Activated CD8-positive, alpha-beta memory T cell treated with anti-CD3 and anti-CD28 coated beads, Interleukin-2, amount 50 U/mL, for 24 hours (primary cell): ENCODE measurements at regions not wholly inside any gene's neighbourhood (a gene's known extent, or its start where the extent isn't known, plus 50 kb on each side); places are given as distances from the start of the nearest gene placed in this dataset.
"Not testable (repeated sequence)": the region's sequence is repeated elsewhere in the genome, so short reads cannot be mapped to it uniquely, and the experiment has no call there.

Source experiments
- DNase-seq: peaks from one replicate; pipeline ENCODE4 v3.0.0-alpha.2; 2020; ENCODE audit errors: extremely low read depth

DNA sequence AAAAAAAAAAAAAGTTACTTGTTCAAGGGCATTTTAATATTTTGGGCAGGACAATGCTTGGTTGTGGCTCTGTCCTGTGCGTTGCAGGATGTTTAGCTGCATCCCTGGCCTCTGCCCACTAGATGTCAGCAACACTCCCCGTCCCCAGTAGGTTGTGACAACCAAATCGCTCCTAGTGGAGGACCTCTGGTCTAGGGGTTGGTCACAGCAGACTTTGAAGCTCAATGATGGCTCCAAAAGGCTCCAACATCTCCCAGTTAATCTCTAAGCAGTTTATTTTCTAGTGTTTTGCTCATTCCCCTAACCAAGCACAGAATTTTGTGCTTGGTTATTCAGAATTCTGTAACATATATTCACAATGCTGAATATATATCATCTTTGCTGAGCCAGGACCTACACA, 67.0 kb downstream of the CHRNA1 start:
- DNase-seq, result no peak

- DNase-seq, result no peak
These were observed 69.4 kb downstream of the CHRNA1 start for GRCh38 chr2:174694920-174695319.

- DNase-seq, result no peak
These were observed 69.9 kb downstream of the CHRNA1 start for GRCh38 chr2:174694196-174694878.

GRCh38 chr2:174693344-174693743, 70.9 kb downstream of the CHRNA1 start:
- no peak for DNase-seq

DNA sequence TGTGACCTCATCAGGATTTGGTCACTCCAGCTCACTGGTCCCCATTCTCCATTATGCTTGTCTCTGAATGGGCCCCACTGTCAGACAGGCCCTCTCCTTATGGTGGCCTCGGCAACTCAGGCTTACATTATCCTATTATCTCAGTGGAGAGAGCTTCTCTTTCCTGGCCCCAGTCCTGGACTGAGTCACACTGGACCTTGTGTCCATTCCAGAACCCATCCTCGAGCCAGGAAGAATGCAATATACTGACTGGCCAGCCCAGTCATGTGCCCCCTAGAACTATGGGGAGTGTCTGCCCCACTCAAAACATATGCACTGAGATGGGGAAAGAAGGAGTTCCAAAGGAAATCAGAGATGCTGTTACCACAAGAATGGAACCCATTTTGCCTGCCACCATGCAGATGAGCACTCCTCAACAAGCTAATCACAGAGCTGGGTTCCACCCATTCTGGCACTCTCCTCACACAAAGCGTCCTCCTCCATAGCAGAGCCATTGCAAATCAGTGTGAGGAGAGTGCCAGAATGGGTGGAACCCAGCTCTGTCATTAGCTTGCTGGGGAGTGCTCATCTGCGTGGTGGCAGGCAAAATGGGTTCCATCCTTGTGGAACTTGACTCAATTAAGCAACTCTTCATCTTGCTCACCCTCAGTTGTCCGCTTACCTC, 71.9 kb downstream of the CHRNA1 start:
- DNase-seq, result no peak

GRCh38 chr2:174691201-174691779, 73.0 kb downstream of the CHRNA1 start:
- no peak for DNase-seq

- no peak for DNase-seq
These were observed 74.2 kb downstream of the CHRNA1 start for GRCh38 chr2:174690026-174690425.

DNA sequence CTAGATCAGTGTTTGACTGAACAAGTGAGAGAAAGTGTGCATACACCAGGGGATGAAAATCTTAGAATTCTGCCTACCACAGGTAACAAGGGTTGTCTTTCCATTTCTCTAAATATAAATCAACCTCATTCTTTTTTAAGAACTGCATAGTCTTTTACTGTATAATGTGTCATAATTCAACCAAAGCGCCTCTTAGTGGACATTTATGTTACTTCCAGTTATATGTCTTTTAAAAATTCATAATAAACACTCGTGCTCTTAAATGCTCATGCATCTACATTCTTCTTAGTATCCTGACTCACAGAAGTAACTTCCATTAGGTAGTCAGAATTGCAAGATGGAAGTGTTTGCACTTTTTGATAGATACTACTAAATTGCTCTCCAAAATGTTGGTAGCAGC, 76.2 kb downstream of the CHRNA1 start:
- DNase-seq, result no peak

GRCh38 chr2:174686430-174686829, 77.8 kb downstream of the CHRNA1 start:
- DNase-seq, result no peak

GRCh38 chr2:174683392-174683759, 80.9 kb downstream of the CHRNA1 start:
- DNase-seq, result no peak

DNA sequence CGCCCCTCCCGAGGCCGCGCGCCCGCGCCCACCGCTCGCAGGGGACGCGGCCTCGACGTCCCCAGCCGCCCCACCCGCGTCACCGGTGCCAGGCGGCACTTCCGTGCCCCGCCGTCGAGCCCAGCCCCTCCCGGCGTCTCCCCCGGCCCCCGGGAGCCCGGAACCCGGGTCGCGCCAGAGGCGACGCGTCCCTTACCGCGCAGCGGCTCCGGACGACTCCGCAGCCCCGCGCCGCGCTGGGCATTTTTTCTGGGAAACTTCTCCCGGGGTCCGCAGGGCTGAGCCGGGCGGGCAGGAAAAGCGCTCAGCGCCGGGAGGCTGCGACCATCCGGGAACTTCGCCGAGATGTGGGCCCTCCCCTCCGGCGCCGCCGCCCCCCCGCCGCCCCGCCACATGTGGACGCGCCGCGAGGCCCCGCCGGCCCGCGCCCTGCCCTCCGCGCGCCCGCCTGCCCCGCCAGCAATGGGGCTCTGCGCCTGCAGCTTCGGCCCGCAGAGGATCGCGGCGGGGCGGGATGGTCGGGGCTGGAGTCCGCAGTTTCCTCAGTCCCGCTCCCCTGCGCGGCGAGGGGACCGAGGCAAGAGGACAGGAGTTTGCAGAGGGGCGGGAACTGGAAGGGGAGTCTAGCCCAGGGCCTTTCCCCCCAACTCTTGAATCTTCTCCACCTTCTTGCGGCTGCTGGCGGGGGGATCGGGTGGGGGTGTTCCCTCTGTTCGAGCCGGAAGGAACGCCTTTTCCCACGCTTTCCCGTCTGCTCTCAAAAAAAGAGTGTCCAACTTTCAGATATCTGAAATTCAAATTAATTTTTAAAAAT, 81.5 kb downstream of the CHRNA1 start:
- DNase-seq, result peak; percentile 18

GRCh38 chr2:174682007-174682577, 82.2 kb downstream of the CHRNA1 start:
- DNase-seq, result no peak

DNA sequence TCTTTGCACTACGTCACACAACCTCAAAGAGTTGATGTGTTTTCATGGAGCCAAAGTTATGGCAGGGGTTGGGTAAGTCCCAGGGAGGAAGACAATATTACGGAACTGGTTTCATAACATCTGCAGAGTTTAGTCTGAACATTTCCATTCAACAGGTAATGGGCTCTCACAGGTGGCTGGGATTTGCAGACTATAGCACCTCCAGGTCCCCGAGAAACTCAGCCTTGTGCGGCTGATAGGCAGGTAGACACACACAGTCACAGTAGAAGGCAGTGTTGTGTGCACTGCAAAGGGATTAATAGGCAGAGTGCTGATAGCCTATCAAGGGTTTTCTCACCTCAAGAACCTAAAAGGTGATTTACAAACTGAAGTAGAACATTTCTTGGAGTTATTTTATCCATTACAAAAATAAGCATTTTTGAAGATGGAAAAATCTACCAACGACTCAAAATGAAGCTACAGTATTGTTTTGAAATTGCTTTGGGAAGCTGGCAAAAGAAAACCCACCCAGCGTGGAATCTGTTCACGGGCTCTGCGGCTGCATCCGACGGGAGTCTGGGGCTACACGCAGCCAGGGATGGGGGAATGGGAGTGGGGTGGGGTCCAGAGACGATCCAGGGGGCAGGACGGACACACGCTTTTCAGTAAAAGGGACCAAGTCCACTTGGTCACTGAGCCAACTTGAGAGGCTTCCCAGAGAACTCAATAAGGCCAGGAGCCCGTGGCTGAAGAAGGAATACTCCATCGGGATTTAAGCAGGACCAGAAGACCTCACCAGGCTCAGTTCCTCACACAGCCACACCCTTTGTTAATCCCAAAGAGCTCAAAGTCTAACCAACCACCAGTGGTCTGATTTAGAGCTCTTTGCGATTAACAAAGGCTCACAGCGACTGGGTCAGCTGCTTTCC, 82.9 kb downstream of the CHRNA1 start:
- no peak for DNase-seq

- no peak for DNase-seq
These were observed 82.6 kb upstream of the WIPF1 start for GRCh38 chr2:174680221-174680620.

- DNase-seq, result no peak
These were observed 80.8 kb upstream of the WIPF1 start for GRCh38 chr2:174678395-174678794.

- no peak for DNase-seq
These were observed 78.0 kb upstream of the WIPF1 start for GRCh38 chr2:174675615-174676014.

GRCh38 chr2:174673876-174674275, 76.3 kb upstream of the WIPF1 start:
- DNase-seq, result no peak

GRCh38 chr2:174673440-174673839, 75.8 kb upstream of the WIPF1 start:
- no peak for DNase-seq

DNA sequence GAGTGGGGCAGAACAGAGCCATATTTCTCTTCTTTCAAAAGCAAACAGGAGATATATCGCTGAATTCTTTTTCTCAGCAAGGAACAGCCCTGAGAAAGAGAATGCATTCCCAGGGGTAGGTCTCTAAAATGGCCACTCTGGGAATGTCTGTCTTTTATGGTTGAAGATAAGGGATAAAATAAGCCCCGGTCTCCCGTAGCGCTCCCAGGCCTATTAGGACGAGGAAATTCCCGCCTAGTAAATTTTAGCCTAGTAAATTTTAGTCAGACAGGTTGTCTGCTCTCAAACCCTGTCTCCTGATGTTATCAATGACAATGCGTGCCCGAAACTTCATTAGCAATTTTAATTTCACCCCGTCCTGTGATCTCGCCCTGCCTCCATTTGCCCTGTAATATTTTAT, 73.9 kb upstream of the WIPF1 start:
- not testable (repeated sequence) for DNase-seq

DNA sequence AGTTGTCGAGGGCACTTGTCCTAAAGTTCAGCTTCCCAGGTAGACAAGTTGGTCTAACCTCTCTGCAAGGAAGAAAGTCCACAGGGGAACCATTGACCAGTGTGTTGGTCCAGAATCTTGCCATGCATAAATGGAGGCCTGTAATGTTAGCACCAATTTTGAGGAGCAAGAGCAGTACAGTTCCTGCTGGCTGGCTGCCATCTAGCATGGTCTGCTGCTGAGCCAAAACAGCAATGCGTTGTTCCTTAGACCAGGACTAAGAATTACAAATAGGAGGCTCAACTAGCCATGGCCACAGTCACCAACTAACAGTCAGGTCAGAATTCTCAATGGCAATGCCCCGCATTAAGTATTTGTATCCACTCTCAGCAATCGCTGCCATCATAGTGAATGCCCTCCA, 72.8 kb upstream of the WIPF1 start:
- no peak for DNase-seq

DNA sequence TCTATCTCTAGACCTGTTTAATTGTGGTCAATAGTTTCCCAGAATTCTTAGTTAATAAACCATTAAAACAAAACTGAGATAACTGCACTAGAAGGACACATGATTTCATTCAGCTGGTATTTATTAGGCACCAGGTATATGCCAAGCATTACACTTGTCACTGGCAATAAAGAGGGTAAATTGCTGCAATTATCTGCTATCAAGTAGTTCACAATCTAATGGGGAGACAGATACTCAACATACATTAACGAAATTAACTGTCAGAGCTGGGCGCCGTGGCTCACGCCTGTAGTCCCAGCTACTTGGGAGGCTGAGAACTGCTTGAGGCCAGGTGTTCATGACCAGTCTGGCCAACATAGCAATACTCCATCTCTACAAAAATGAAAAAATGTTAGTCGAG, 71.7 kb upstream of the WIPF1 start:
- no peak for DNase-seq
